Gastroesophageal sphincter (tissue), 3 donors: ENCODE measurements at regions not wholly inside any gene's neighbourhood (a gene's known extent, or its start where the extent isn't known, plus 50 kb on each side); places are given as distances from the start of the nearest gene placed in this dataset.

Experiments
- POLR2A ChIP-seq, 2 donors: fragments of 450-650 bp; IDR thresholded peaks; one replicate each; pipeline ENCODE4 v1.6.1; 2017; ENCODE audit warnings: antibody characterized with exemption in 2 of 2, mild to moderate bottlenecking in 2 of 2, moderate library complexity in 1 of 2
- TF ChIP-seq, protein P1 (sequence below), 4 experiments: fragments of 200-600 bp in 2 of 4; fragments of 450-650 bp in 2 of 4; sonication (generic) in 1 of 4; IDR thresholded peaks; one replicate each; pipeline ENCODE4 v1.5.1; 2017 to 2019; ENCODE audit warnings: antibody characterized with exemption in 4 of 4, mild to moderate bottlenecking in 2 of 4, moderate library complexity in 2 of 4

DNA sequence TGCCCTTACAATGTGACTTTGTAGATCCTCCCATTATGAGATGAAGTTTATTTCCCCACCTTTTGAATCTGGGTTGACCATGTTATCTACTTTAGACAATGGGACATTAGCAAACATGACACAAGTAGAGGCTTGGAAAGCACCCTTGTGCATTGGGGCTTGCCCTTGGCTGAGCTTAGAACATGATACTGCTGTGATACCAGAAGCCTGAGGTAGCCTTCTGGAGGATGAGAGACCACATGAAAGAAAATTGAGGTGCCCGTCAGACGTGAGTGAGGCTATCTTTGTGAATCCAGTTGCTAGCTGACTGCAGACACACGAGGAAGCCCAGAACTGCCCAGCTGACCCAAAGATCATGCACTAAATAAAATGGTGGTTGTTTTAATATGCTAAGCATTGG is 341.2 kb downstream of the CYP26B1 start:
- TF ChIP-seq, protein P1, sequence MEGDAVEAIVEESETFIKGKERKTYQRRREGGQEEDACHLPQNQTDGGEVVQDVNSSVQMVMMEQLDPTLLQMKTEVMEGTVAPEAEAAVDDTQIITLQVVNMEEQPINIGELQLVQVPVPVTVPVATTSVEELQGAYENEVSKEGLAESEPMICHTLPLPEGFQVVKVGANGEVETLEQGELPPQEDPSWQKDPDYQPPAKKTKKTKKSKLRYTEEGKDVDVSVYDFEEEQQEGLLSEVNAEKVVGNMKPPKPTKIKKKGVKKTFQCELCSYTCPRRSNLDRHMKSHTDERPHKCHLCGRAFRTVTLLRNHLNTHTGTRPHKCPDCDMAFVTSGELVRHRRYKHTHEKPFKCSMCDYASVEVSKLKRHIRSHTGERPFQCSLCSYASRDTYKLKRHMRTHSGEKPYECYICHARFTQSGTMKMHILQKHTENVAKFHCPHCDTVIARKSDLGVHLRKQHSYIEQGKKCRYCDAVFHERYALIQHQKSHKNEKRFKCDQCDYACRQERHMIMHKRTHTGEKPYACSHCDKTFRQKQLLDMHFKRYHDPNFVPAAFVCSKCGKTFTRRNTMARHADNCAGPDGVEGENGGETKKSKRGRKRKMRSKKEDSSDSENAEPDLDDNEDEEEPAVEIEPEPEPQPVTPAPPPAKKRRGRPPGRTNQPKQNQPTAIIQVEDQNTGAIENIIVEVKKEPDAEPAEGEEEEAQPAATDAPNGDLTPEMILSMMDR (IDR thresholded peaks at IDR 0.05): no peak
- TF ChIP-seq POLR2A (IDR thresholded peaks at IDR 0.05): no peak
